ENCODE measurements at regions not wholly inside any gene's neighbourhood (a gene's known extent, or its start where the extent isn't known, plus 50 kb on each side); places are given as distances from the start of the nearest gene placed in this dataset.

- TF ChIP-seq TAF1 (IDR thresholded peaks at IDR 0.05; ENCODE audit: low read depth): no peak
- TF ChIP-seq CEBPB (IDR thresholded peaks at IDR 0.05): no peak
- TF ChIP-seq MAX (IDR thresholded peaks at IDR 0.05): no peak
- TF ChIP-seq FOXM1 (IDR thresholded peaks at IDR 0.05; ENCODE audit: borderline replicate concordance, low read depth): no peak
- no peak for TF ChIP-seq TCF12 (IDR thresholded peaks at IDR 0.05; ENCODE audit: low read depth)
- no peak for TF ChIP-seq CREB1 (IDR thresholded peaks at IDR 0.05; ENCODE audit: low read depth)
- TF ChIP-seq REST (IDR thresholded peaks at IDR 0.05; ENCODE audit: low read depth): no peak
Observed at GRCh38 chr5:73998489-73998888, 372.5 kb downstream of the ARHGEF28 start.
